Ovary (tissue), 3 donors: ENCODE measurements at regions not wholly inside any gene's neighbourhood (a gene's known extent, or its start where the extent isn't known, plus 50 kb on each side); places are given as distances from the start of the nearest gene placed in this dataset.

ENCODE experiments used
- POLR2A ChIP-seq: fragments of 450-650 bp; IDR thresholded peaks from one replicate; pipeline ENCODE4 v1.6.1; 2017; ENCODE audit warnings: antibody characterized with exemption, mild to moderate bottlenecking, moderate library complexity
- TF ChIP-seq, protein P1 (sequence below), 3 donors: fragments of 450-650 bp in 2 of 3; fragments of 200-600 bp in 1 of 3; IDR thresholded peaks; one replicate each; pipeline versions ENCODE4 v1.5.1 to v1.8.0; 2016 to 2022; ENCODE audit warnings: antibody characterized with exemption in 3 of 3, mild to moderate bottlenecking in 1 of 3
- donor health status: DM: no; HTN: no; CAD: no.

DNA sequence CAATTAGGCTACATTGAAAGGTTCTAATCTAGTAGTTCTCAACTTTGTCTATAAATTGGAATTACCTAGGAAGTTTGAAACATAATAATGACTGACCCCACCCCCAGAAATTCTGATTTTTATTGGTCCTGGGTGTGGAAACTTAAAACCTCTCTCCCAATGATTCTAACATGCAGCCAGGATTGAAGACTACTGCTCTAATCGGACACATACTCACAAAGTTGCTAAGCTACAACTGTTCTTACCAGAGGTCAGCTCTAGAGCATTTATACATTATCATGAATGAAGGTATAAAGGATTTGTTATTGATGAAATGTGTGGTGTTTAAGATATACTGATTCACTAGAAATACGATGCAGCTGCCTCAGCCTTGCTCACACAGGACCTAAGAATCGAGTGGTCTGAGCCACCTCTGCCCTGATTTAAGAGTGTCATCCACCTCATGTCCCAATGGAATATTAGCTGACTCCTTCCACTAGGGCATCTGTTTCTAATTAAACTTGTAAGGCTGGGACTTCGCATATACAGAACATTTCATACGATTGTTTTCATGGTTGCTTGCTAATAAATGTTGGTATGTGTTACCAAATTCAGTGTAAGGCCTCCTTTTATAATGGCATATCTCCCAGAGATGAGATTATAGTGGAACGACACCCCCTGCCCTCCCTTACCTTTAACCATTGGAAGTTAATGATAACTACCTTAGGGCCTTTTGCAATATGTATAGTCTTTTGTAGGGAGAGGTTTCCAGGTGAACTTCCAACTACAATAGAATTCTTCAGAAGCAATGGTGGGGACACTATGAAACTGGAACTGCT lies 410.8 kb upstream of the PDE3A start:
- TF ChIP-seq, protein P1, sequence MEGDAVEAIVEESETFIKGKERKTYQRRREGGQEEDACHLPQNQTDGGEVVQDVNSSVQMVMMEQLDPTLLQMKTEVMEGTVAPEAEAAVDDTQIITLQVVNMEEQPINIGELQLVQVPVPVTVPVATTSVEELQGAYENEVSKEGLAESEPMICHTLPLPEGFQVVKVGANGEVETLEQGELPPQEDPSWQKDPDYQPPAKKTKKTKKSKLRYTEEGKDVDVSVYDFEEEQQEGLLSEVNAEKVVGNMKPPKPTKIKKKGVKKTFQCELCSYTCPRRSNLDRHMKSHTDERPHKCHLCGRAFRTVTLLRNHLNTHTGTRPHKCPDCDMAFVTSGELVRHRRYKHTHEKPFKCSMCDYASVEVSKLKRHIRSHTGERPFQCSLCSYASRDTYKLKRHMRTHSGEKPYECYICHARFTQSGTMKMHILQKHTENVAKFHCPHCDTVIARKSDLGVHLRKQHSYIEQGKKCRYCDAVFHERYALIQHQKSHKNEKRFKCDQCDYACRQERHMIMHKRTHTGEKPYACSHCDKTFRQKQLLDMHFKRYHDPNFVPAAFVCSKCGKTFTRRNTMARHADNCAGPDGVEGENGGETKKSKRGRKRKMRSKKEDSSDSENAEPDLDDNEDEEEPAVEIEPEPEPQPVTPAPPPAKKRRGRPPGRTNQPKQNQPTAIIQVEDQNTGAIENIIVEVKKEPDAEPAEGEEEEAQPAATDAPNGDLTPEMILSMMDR (IDR thresholded peaks at IDR 0.05), result no peak
- no peak for TF ChIP-seq POLR2A
